ENCODE measurements at regions not wholly inside any gene's neighbourhood (a gene's known extent, or its start where the extent isn't known, plus 50 kb on each side); places are given as distances from the start of the nearest gene placed in this dataset.

DNA sequence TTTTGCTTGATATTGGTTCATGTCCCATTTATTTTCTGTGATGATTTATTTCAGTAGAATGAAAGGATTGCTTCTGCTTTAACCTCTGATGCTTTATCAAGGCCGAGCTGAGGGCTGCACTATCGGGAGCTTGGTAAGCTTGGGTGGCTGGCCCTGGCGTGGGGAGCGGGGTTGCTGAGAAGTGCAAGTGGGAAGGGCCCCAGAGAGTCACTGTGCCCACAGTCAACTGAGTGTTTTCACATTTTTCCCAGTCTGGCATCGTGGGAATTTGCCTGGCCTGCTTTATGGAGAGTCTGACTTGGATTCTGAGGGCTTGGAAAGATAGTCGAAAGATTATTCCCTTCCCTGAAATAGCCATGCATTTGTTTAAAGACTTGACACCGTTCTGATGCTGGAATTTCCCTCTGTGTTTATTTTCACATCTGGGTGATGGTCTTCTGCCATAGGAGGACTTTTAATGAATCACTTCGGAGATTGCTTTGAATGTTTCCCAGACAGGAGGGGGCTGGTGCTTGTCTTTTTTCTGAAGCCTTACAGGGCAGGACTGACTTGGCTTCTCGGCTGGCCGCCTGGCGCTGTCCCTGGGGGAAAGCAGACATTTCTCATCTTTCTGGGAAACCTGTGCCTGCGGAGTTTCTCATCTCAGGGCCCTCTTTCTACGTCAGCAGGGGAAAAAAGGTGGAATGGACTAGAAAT lies 139.0 kb downstream of the BOD1 start:
- peak in 1 of 2 donors; percentile 17 for ATAC-seq
- DNase-seq: peak; percentile 34
- intact Hi-C loops (cut with DNase I): no loop called here

DNA sequence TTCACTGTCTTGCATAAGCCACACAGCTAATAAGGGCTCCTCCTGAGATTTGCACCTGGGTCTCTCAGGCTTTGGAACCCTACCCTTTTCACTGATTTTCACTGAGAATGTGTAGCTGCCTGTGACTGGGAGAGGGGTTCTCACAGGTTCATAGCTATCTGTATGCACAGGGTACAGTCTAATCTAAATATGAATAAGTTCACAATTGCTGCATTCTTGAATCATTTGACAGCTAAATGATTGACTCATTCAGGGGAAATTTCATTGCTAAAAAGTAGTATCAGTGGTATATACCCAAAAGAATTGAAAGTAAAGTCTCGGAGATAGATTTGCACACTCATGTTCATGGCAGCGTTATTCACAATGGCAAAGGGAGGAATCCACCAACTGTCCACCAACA lies 140.7 kb downstream of the BOD1 start:
- no peak for DNase-seq
- ATAC-seq: no peak
- intact Hi-C loops (cut with DNase I): no loop called here

DNA sequence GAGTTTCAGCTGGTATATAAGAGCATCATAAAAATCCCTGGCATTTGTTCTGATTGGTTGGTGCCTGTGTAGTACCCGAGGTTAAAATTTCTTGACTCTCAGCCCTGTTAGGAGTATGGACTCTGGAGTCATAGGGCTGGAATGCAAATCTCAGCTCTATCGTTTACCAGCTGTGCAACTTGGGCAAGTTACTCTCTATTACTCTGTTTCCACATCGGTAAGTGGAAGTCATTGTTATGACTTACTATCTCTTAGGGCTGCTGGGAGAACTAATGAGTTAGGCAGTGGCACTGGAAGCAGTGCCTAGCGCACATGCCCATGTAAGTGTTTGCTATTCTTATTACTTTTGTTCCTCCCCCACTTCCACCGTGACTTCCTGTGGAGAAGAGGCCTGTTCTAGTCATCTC lies 141.6 kb downstream of the BOD1 start:
- ATAC-seq: no peak
- intact Hi-C loops (cut with DNase I): no loop called here
- DNase-seq: no peak

DNA sequence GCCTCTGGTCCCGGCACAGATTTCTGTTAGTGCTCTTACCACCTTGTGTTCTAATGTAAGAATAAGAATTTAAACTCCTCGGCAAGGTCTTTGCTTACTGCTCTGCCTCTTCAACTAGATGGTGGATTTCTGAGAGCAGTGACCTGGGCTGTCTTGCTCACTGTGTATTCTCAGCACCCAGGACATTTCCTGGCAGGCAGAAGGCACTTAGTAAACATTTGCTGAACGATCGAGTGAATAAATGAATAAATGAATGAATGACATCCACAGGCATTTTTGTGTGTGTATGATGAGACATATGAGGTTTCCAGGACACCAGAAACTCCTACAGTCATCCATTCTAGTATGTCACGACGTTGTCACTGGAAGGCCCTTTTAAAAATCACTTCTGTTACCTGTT lies 143.2 kb downstream of the BOD1 start:
- no peak for ATAC-seq
- intact Hi-C loops (cut with DNase I): no loop called here
- DNase-seq: no peak

DNA sequence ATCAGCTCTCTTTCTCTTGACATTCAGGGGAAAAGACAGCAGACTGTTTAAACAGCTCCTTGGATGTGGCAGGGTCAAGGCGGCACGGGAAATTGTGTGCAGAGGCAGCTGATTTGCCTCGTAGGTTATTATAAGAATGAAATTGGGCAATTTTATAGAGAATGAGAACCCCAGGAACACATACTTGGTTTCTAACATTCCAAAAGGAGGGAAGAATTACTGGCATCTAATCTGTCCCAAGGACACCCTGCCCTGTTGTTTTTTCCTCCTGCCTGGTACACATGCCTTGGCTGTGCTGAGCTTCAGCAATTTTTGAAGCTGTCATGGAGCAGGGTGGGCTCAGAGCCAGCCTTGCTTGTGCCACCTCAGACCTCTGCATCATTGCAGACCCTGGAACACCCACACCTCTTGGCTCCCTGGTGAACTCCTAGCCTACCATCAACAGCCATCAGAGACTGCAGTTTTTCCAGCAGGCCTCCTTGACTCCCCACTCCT lies 143.6 kb downstream of the BOD1 start:
- DNase-seq (peak; percentile 48), ATAC-seq (peak; percentile 48 to 64)
- intact Hi-C loops (cut with DNase I): no loop called here

DNA sequence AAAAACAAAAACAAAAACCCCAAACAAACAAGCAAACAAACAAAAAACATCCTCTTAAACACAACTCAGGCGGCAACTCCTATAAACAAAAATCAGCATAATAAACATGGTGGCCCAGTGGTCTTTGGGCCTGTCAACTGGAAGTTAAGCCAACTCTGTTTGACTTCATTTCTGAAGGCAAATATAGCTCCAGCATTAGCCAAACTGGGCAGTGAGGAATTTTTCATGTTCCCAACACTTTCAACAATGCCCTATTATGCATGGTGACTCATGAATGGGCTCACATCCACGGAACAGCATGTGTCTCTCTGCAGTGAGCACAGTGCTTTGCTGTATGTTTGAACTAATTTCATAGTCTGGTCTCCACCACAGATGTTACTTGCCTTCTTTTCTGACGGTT lies 143.9 kb upstream of the STC2 start:
- intact Hi-C loops (cut with DNase I): no loop called here
- DNase-seq (peak; percentile 71), ATAC-seq (peak; percentile 85 to 97)

DNA sequence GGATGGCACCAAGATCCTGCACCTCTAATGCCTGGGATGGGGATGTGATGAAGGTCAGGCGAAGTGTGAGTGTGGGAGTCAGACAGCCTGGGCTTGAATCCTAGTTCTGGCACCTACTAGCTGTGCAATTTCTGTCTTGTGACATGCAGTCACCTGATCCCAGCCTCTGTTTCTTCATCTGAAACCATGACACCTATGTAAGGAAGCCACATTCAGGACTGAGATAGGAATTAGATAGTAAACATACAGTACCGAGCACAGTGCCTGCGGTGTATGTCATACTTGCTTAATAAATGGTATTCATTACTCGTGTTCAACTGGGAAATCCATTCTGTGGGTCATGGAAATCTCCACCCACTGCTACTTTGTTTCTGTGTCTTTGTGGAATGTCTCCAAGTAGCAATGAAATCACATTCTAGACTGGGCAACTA lies 140.6 kb upstream of the STC2 start:
- DNase-seq: no peak
- ATAC-seq: no peak

DNA sequence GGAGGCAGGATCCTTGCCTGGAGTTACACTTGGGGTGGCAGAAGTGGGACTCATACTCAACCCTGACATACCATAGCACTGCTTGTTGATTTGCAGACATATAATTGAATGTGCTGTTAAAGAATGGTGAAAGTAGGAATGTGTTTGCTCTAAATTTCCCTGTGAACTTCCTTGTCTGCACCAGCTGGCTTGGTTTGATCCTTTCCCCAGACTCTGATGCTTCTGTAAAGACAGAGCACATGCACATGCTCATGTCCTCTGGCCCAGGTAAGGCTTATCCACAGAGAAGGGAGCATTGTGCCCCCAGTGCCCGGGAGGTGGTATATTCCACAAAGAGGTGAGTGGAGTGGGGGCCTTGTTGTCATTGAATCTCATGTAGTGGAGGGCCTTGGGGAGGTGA lies 138.0 kb upstream of the STC2 start:
- intact Hi-C loops (cut with DNase I): no loop called here

More for the DNA sequence above, 140.6 kb upstream of the STC2 start:
- intact Hi-C loops (cut with DNase I): no loop called here

DNA sequence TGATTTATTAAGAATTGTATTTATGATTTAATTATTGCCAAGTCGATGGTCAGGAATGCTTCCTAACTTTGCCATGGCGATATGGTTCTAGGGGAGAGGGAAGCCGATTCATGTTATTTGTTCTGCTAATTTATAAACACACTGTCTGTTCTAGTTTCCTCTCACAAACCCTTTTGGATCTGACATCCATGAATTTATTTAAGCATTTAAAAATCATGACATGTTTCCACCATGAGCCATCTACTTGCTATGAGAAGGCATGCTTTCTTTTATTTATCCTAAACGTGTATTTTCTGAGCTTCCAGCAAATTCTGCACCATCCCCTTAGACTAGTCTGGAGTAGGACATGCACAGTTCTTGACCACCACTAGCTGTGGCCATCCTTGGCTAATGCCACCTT lies 136.6 kb upstream of the STC2 start:
- intact Hi-C loops (cut with DNase I): no loop called here
- ATAC-seq (no peak), DNase-seq (no peak)

More for the DNA sequence above, 138.0 kb upstream of the STC2 start:
- DNase-seq (no peak), ATAC-seq (no peak)

DNA sequence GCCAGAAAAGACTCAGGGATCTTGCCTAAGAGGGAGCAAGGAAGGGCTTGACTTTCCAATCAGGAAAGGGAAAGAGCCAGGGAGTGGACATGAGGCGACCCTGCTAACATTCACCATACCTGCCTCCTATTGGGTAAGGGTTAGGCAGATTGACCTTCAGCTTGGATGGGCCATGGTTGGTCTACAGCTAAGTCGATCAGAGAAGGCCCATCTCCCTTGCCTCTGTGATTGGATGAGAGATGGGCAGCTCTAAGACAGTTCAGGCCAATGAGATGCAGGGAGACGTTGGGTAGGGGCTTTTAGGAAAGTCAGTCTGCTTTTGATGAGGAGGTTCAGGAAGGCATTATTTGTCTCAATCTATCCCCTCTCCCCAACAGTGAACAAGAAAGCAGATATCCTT lies 135.0 kb upstream of the STC2 start:
- no peak for ATAC-seq
- no peak for DNase-seq
- intact Hi-C loops (cut with DNase I): no loop called here

DNA sequence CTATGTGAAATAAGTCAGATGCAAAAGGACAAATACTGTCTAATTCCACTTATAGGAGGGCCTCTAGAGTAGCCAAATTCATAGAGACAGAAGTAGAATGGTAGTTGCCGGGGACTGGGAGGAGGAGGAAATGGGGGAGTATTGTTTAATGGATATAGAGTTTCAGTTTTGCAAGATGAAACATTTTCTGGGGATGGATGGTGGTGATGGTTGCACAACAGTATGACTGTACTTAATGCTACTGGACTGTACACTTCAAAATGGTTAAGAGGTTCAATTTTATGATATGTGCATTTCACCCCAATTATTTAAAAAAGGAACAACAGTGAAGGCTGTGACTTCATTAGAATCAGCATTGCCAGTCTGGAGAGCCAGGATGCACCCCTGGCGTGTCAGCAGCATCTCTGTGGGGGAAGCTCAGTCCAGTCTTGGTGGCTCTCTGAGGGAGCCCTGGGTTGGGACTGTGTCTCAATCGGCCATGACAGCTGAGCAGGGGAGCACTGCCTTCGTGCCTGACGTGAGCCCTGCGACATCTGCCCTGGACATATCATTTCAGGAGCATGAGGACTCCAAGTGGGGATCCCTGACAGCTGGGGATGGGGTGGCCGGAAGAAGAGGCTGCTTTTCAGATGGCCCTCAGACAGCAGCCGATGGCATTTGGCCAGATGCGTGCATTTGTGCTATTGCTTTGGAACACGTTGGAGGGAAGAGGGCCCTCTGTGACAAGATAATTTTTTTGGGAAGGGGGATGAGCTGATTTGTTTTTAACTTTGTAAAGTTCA lies 130.8 kb upstream of the STC2 start:
- DNase-seq (no peak), ATAC-seq (no peak)
- intact Hi-C loops (cut with DNase I): loop anchor here in 1 of 2 donors (10.0 kb wide), 1 partner anchor 134 kb away; the partner anchor contains the start of gene STC2

DNA sequence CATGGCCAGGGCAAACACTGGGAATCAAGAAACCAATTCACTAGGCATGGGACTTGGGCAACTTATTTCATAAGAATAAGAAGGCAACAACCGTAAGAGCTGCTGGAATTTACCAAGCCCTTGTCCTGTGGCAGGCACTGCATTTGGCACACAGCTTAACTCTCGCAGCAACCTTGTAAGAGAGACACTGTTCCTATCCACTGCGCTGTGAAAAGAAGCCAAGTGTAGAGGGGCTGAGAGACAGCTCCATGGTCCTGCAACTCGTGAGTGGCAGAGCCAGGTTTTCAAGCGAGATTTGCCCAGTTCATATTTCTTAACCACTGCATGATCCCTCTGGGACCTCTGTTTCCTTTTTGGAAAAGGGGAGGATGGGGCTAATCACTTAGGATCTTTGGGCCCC lies 129.3 kb upstream of the STC2 start:
- intact Hi-C loops (cut with DNase I): loop anchor here in 1 of 2 donors (10.0 kb wide), 1 partner anchor 133 kb away; the partner anchor contains the start of gene STC2
- no peak for DNase-seq
- peak; percentile 24 to 81 for ATAC-seq

DNA sequence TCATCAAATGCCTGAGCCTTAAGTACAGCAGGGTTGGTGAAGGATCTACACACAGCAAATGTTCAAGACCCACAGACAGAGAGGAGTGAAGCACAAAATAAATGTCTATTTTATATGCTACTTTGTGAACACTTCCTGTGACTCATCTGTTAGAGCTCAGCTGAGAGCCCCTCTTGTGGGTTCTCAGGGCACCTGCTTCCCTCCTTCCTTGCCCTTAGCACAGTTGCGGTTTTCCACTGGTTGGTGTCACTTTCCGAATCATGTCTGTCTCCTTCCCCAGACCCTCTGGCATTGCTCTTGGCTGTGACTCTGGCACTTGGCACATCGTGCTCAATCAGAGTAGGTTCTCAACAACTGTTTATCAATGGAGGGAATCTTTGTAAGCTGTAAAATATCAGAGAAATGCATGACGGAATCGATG lies 128.5 kb upstream of the STC2 start:
- intact Hi-C loops (cut with DNase I): loop anchor here in 1 of 2 donors (10.0 kb wide), 1 partner anchor 132 kb away; the partner anchor contains the start of gene STC2
- DNase-seq (no peak), ATAC-seq (no peak)

DNA sequence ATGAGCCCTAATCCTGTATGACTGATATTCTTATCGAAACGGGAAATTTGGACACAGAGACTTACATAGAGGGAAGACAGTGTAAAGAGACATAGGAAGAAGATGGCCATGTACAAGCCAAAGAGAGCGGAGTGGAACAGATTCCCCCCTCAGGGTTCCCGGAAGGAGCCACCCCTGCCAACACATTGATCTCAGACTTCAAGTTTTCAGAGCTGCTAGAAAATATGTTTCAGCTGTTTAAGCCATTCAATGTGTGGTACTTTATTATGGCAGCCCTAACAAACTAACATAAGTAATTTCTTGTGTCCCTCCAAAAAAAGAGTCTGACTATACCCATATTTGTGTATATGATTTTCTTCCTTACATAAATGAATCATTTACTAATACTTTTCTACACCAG lies 128.0 kb upstream of the STC2 start:
- DNase-seq (no peak), ATAC-seq (no peak)
- intact Hi-C loops (cut with DNase I): loop anchor here in 1 of 2 donors (10.0 kb wide), 1 partner anchor 131 kb away; the partner anchor contains the start of gene STC2

DNA sequence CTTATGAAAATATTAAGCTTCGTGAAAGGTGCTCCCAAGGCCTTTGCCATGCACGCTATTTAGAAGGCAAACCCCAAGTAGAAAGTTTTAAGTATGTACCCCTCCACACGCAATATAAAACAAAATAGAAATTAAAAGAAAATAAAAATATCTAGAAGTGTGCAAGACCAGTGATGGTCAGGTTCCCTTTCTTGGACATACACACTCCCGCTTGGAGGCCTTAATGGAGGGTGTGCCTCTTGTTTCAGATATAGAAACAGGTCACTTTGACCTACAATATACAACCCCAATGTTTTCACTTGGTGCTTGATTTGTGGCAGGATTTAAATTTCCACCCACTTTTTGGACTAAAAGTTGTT lies 127.4 kb upstream of the STC2 start:
- ATAC-seq: no peak
- no peak for DNase-seq
- intact Hi-C loops (cut with DNase I): loop anchor here in 1 of 2 donors (10.0 kb wide), 1 partner anchor 131 kb away; the partner anchor contains the start of gene STC2

DNA sequence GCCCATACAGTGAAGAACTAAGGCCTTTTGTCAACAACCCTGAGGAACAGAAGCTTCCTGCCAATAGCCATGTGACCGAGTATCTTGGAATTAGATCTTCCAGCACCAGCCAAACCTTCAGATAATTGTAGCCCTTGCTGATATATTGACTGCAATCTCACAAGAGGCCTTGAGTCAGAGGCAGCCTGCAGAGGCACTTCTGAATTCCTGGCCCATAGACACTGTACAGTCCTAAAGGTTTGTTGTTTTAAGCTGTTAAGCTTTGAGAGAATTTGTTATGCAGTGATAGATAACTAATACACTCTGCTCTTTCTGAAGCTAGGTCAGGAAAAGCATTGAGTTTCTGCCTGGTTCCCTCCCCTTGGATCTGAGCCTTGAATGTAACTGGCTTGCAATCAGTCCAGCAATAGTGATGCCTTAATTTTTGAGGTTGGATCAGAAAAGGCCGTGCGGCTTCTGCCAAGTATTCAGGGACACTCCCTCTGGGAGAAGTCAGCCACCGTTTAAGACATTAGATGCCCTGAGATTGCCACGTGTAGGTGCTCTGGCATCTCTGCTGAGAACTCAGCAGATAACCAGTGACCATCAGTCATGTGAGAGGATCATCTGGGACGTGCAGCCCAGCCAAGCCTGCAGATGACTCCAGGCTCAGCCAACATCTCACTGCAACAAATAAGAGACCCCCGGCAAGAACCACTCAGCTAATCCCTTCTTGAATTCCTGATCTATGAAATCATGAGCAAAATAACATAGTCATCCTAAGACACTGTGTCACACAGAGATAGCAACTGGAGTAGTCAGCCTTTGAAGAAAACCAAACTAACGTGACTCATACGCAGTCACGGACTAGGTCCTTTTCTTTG lies 126.8 kb upstream of the STC2 start:
- DNase-seq (peak; percentile 58), ATAC-seq (peak; percentile 25 to 90)
- intact Hi-C loops (cut with DNase I): loop anchor here in 1 of 2 donors (10.0 kb wide), 1 partner anchor 130 kb away; the partner anchor contains the start of gene STC2

DNA sequence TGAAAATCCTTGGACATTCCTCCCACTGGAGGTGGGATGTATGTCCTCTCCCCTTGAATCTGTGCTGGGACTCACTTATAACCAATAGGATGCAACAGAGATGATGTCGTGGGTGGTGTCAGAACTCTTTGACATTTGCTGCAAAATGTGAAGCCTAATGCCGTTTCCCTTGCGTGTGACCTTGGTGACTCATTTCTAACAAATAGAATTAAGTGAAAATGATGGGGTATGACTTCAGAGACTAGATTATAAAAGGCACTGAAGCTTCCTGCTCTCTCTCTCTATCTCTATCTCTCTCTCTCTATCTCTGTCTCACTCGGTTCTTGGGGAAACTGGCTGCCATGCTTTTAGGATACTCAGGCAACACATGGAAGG lies 126.1 kb upstream of the STC2 start:
- DNase-seq (no peak), ATAC-seq (peak in 1 of 2 donors; percentile 27)
- intact Hi-C loops (cut with DNase I): loop anchor here in 1 of 2 donors (10.0 kb wide), 1 partner anchor 130 kb away; the partner anchor contains the start of gene STC2

DNA sequence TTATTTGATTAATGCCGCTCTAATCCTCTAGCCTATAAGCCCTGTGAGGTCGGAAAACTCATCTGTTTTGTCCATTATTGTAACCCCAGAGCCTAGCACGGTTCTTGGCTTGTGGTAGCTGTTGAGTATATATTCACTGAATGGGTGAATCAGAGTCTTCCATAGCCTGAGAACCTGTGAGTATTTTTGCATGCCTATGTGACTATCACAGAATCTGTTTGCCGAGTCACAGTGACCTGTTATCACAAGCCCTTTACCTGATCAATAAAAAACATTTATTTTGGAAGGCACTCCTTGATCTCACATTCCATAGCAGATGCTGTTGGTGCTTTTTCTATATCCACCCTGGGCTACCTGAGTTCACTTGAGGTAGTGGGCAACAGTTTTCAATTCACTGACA lies 125.0 kb upstream of the STC2 start:
- intact Hi-C loops (cut with DNase I): loop anchor here in 1 of 2 donors (10.0 kb wide), 1 partner anchor 128 kb away; the partner anchor contains the start of gene STC2
- no peak for DNase-seq
- no peak for ATAC-seq
